HepG2 (cell line): ENCODE measurements at regions not wholly inside any gene's neighbourhood (a gene's known extent, or its start where the extent isn't known, plus 50 kb on each side); places are given as distances from the start of the nearest gene placed in this dataset.

Experiments
- AGO1 ChIP-seq: fragments of 200-400 bp; formaldehyde crosslinking; IDR thresholded peaks from 2 replicates; pipeline ENCODE4 v1.6.1; 2017; ENCODE audit warnings: mild to moderate bottlenecking, low read depth, low read length, moderate library complexity; ENCODE audit not compliant: poor library complexity, severe bottlenecking
- ARHGAP35 ChIP-seq: sonication (generic); formaldehyde crosslinking; IDR thresholded peaks from 2 replicates; pipeline ENCODE4 v1.9.0; 2022; ENCODE audit warnings: mild to moderate bottlenecking, inconsistent platforms, moderate library complexity, missing genetic modification reagents, borderline replicate concordance
- DMAP1 ChIP-seq: IDR thresholded peaks from 2 replicates; pipeline ENCODE4 v1.6.1; 2016
- KLF6 ChIP-seq: IDR thresholded peaks from 2 replicates; pipeline ENCODE4 v1.8.0; 2016; ENCODE audit warnings: missing biosample characterization, missing genetic modification reagents
- NR2F1 ChIP-seq, 2 experiments: fragments of 450-650 bp in 1 of 2; formaldehyde crosslinking in 1 of 2; IDR thresholded peaks; 2 replicates each; pipeline versions ENCODE4 v1.5.0 to v1.6.1; 2016 to 2020; ENCODE audit warnings: mild to moderate bottlenecking in 1 of 2, missing compliant biosample characterization in 1 of 2, missing genetic modification reagents in 1 of 2, moderate library complexity in 1 of 2
- PHF8 ChIP-seq: sonication (generic); formaldehyde crosslinking; IDR thresholded peaks from 2 replicates; pipeline ENCODE4 v1.5.0; 2020; ENCODE audit warnings: missing genetic modification reagents
- TCF7 ChIP-seq: sonication (generic); IDR thresholded peaks from 2 replicates; pipeline ENCODE4 v1.6.1; 2016; ENCODE audit warnings: antibody characterized with exemption, low read depth
- ZNF747 ChIP-seq: sonication (generic); formaldehyde crosslinking; IDR thresholded peaks from 2 replicates; pipeline ENCODE4 v1.8.1; 2023; ENCODE audit warnings: missing genetic modification reagents, mild to moderate bottlenecking, borderline replicate concordance
- TF ChIP-seq, protein P1 (sequence below): sonication (generic); formaldehyde crosslinking; IDR thresholded peaks from 2 replicates; pipeline ENCODE4 v1.4.0; 2020; ENCODE audit warnings: low read depth, missing genetic modification reagents
- TF ChIP-seq, protein P2 (sequence below): sonication (generic); formaldehyde crosslinking; IDR thresholded peaks from 2 replicates; pipeline ENCODE4 v1.4.0; 2020; ENCODE audit warnings: missing genetic modification reagents
- TF ChIP-seq, protein P3 (sequence below): sonication (generic); formaldehyde crosslinking; IDR thresholded peaks from 2 replicates; pipeline ENCODE4 v1.4.0; 2020; ENCODE audit warnings: missing genetic modification reagents
- TF ChIP-seq, protein P4 (sequence below), 2 experiments: sonication (generic) in 1 of 2; formaldehyde crosslinking in 1 of 2; IDR thresholded peaks; 2 replicates each; pipeline versions ENCODE4 v1.5.1 to v1.6.1; 2011 to 2020; ENCODE audit warnings: borderline replicate concordance in 1 of 2, low read depth in 1 of 2, low read length in 1 of 2, mild to moderate bottlenecking in 1 of 2, missing genetic modification reagents in 1 of 2, moderate library complexity in 1 of 2

DNA sequence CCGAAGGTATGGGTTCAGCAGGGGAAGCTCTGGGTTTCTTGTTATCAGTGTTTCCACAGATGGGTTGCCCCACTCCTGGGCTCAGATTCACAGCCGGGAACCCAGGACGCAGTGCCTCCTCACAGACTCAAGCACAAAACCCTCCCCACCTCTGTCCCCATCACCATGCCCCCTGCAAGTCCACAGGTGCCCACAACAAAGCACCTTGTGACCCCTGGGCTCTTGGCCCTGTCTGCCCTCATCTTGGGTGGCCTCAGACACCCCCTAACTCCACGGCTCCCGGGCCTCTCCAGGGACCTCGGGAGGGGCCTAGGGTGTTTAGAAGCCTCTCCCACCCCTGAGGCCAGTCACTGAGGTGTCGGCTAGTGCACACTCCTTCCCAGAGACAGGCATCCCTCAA, 231.7 kb downstream of the TUBA3C start (continued):
- TF ChIP-seq, protein P1, sequence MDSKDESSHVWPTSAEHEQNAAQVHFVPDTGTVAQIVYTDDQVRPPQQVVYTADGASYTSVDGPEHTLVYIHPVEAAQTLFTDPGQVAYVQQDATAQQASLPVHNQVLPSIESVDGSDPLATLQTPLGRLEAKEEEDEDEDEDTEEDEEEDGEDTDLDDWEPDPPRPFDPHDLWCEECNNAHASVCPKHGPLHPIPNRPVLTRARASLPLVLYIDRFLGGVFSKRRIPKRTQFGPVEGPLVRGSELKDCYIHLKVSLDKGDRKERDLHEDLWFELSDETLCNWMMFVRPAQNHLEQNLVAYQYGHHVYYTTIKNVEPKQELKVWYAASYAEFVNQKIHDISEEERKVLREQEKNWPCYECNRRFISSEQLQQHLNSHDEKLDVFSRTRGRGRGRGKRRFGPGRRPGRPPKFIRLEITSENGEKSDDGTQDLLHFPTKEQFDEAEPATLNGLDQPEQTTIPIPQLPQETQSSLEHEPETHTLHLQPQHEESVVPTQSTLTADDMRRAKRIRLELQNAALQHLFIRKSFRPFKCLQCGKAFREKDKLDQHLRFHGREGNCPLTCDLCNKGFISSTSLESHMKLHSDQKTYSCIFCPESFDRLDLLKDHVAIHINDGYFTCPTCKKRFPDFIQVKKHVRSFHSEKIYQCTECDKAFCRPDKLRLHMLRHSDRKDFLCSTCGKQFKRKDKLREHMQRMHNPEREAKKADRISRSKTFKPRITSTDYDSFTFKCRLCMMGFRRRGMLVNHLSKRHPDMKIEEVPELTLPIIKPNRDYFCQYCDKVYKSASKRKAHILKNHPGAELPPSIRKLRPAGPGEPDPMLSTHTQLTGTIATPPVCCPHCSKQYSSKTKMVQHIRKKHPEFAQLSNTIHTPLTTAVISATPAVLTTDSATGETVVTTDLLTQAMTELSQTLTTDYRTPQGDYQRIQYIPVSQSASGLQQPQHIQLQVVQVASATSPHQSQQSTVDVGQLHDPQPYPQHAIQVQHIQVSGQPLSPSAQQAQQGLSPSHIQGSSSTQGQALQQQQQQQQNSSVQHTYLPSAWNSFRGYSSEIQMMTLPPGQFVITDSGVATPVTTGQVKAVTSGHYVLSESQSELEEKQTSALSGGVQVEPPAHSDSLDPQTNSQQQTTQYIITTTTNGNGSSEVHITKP (CRISPR knock-in tag), result no peak
- no peak for TF ChIP-seq DMAP1 (CRISPR knock-in tag)
- TF ChIP-seq TCF7, result no peak
- TF ChIP-seq ZNF747 (CRISPR knock-in tag), result no peak
- TF ChIP-seq ARHGAP35, result no peak
- TF ChIP-seq NR2F1 (CRISPR knock-in tag; IDR thresholded peaks at IDR 0.05), result no peak
- TF ChIP-seq, protein P2, sequence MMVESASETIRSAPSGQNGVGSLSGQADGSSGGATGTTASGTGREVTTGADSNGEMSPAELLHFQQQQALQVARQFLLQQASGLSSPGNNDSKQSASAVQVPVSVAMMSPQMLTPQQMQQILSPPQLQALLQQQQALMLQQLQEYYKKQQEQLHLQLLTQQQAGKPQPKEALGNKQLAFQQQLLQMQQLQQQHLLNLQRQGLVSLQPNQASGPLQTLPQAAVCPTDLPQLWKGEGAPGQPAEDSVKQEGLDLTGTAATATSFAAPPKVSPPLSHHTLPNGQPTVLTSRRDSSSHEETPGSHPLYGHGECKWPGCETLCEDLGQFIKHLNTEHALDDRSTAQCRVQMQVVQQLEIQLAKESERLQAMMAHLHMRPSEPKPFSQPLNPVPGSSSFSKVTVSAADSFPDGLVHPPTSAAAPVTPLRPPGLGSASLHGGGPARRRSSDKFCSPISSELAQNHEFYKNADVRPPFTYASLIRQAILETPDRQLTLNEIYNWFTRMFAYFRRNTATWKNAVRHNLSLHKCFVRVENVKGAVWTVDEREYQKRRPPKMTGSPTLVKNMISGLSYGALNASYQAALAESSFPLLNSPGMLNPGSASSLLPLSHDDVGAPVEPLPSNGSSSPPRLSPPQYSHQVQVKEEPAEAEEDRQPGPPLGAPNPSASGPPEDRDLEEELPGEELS (CRISPR knock-in tag), result no peak
- no peak for TF ChIP-seq AGO1
- TF ChIP-seq PHF8 (CRISPR knock-in tag), result no peak
- TF ChIP-seq, protein P3, sequence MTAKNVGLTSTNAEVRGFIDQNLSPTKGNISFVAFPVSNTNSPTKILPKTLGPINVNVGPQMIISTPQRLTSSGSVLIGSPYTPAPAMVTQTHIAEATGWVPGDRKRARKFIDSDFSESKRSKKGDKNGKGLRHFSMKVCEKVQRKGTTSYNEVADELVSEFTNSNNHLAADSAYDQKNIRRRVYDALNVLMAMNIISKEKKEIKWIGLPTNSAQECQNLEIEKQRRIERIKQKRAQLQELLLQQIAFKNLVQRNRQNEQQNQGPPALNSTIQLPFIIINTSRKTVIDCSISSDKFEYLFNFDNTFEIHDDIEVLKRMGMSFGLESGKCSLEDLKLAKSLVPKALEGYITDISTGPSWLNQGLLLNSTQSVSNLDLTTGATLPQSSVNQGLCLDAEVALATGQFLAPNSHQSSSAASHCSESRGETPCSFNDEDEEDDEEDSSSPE (CRISPR knock-in tag), result no peak
- TF ChIP-seq KLF6 (CRISPR knock-in tag), result no peak
- TF ChIP-seq, protein P4, sequence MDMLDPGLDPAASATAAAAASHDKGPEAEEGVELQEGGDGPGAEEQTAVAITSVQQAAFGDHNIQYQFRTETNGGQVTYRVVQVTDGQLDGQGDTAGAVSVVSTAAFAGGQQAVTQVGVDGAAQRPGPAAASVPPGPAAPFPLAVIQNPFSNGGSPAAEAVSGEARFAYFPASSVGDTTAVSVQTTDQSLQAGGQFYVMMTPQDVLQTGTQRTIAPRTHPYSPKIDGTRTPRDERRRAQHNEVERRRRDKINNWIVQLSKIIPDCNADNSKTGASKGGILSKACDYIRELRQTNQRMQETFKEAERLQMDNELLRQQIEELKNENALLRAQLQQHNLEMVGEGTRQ (IDR thresholded peaks at IDR 0.05; ENCODE audit: low read depth, low read length), result no peak
- TF ChIP-seq, protein P4 (CRISPR knock-in tag; IDR thresholded peaks at IDR 0.05; ENCODE audit: borderline replicate concordance), result no peak
